Right lung (tissue), 2 donors: ENCODE measurements at regions not wholly inside any gene's neighbourhood (a gene's known extent, or its start where the extent isn't known, plus 50 kb on each side); places are given as distances from the start of the nearest gene placed in this dataset.

Source experiments
- DNase-seq, 2 donors: peaks; one replicate each; pipeline ENCODE4 v3.0.0-alpha.2; 2013

DNA sequence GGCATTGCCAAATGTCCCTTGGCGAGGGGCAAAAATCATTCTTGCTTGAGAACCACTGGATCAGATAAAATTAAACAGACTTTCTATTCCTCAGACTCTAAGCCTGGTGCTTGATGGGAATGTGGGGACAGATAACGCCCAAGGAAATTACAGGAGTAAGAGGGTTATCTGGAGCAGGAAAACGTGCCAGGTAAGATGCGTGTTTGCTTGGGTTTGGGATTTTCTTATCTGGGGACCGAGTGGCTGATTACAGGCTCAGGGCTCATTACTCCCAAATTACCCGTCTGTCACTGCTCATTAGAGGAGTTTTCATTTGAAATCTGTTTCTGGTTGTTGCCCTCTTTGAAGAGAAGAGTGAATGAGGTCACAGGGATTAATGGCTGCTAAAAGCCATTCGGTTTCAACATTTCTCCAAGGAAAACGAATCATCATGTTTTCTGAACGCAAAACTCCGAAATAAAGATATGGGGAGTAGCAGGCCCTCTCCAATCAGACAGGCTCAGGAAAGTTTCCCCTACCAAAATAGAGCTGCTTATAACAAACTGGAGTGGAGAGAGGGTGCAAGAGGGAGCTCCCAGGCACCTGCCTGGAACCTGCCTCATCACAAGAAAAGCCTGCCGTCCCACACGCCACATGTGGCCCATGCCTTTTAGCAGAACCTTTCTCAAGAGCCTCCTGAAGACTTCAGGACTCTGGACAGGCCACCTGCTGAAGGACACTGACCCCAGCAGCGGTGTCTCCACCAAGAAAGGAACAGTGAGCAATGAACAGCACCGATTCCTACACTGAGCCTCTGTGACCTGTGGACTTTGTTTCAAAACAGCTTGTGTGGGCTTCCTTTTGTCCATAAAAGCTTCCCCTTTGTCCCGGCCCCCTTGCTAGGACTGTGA, 136.4 kb downstream of the ICE1 start:
- no peak for DNase-seq

GRCh38 chr5:5558102-5558501, 135.6 kb downstream of the ICE1 start:
- no peak for DNase-seq

DNA sequence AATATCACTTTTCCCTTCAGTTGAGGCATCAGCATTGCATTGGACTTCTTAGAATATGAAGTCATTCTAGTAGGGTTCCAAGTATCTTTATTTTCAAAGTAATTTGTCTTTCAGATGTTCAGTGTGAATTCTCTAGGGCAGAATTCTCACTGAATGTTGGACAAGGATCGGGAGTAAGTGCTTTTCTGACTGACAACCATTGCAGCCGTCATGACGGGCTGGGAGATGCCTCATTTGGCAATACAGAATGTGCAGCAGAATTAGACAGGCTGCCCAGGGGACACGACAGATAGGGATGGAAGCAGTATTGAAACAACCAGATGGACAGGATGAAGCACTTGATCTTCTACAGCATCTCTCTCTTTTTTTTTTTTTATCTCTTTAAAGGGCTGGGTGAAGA, 129.0 kb downstream of the ICE1 start:
- no peak for DNase-seq

GRCh38 chr5:5546408-5546807, 123.9 kb downstream of the ICE1 start:
- DNase-seq = no peak

- no peak for DNase-seq
Observed at GRCh38 chr5:5544094-5544663, 121.7 kb downstream of the ICE1 start.

- no peak for DNase-seq
Observed at GRCh38 chr5:5542654-5543053, 120.2 kb downstream of the ICE1 start.

DNA sequence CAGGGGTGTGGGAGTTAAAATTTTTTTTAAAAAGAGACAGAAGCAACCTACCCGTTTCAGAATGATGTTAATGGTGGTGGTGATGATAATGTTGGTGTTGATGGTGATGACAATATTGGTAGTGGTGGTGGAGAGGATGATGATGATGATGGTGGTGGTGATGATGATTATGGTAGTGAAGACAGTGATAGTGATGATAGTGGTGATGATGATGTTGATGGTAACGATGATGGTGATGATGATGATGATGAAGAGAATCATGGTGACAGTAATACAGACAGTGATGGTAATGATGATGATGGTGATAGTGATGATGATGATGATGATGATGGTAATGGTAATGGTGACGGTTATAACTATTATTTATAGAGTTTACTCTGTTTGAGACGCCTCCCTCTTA, 117.6 kb downstream of the ICE1 start:
- DNase-seq = no peak
